ENCODE measurements at regions not wholly inside any gene's neighbourhood (a gene's known extent, or its start where the extent isn't known, plus 50 kb on each side); places are given as distances from the start of the nearest gene placed in this dataset.

- POLR2A ChIA-PET: no interaction called here
- Mint-ChIP-seq H3K4me1 (peaks cover 27% of the 10 kb centered on the region), H3K27me3 (no peaks in the 10 kb centered on the region), H3K36me3 (ENCODE audit: low read depth) (peaks cover 2% of the 10 kb centered on the region), H3K27ac (no peak overlapping the region), H3K4me3 (no peak overlapping the region), H3K9me3 (peaks cover 2% of the 10 kb centered on the region)
- intact Hi-C loops (cut with micrococcal nuclease): no loop called here
- CTCF ChIA-PET: no interaction called here
- ATAC-seq (ENCODE audit: low read depth): no peak
- no peak for TF ChIP-seq CTCF (IDR thresholded peaks at IDR 0.05)
- no peak for DNase-seq
These were observed 141.4 kb downstream of the CD83 start for GRCh38 chr6:14258695-14259593.

- Mint-ChIP-seq H3K27me3 (no peaks in the 10 kb centered on the region), H3K4me1 (peaks cover 21% of the 10 kb centered on the region), H3K27ac (no peak overlapping the region), H3K9me3 (peaks cover 2% of the 10 kb centered on the region), H3K36me3 (ENCODE audit: low read depth) (peaks cover 2% of the 10 kb centered on the region), H3K4me3 (no peak overlapping the region)
- no peak for DNase-seq
- CTCF ChIA-PET: no interaction called here
- no peak for TF ChIP-seq CTCF (IDR thresholded peaks at IDR 0.05)
- POLR2A ChIA-PET: no interaction called here
- ATAC-seq (ENCODE audit: low read depth): no peak
- intact Hi-C loops (cut with micrococcal nuclease): no loop called here
These were observed 142.1 kb downstream of the CD83 start for GRCh38 chr6:14259594-14260152.

GRCh38 chr6:14260839-14261238, 143.3 kb downstream of the CD83 start:
- no peaks in the 10 kb centered on the region for H3K27me3 Mint-ChIP-seq
- no peak for TF ChIP-seq CTCF (IDR thresholded peaks at IDR 0.05)
- CTCF ChIA-PET: no interaction called here
- DNase-seq (no peak), ATAC-seq (ENCODE audit: low read depth) (no peak)
- H3K9me3 Mint-ChIP-seq: peaks cover 2% of the 10 kb centered on the region
- H3K4me1 Mint-ChIP-seq: peaks cover 21% of the 10 kb centered on the region
- intact Hi-C loops (cut with micrococcal nuclease): no loop called here
- no peak overlapping the region for H3K27ac Mint-ChIP-seq
- H3K4me3 Mint-ChIP-seq: no peak overlapping the region
- H3K36me3 Mint-ChIP-seq (ENCODE audit: low read depth): peaks cover 5% of the 10 kb centered on the region
- POLR2A ChIA-PET: no interaction called here

GRCh38 chr6:14263881-14264424, 146.4 kb downstream of the CD83 start:
- CTCF ChIA-PET: interaction anchor here (0.5 kb wide), 1 partner anchor 617 kb away, joined by 4 read pairs; no protein-coding TSS in a partner anchor
- no peak overlapping the region for H3K27ac Mint-ChIP-seq
- H3K27me3 Mint-ChIP-seq: no peaks in the 10 kb centered on the region
- peaks cover 4% of the 10 kb centered on the region for H3K9me3 Mint-ChIP-seq
- ATAC-seq (ENCODE audit: low read depth): no peak
- H3K4me1 Mint-ChIP-seq: peaks cover 35% of the 10 kb centered on the region
- no peak for DNase-seq
- POLR2A ChIA-PET: no interaction called here
- H3K4me3 Mint-ChIP-seq: no peak overlapping the region
- H3K36me3 Mint-ChIP-seq (ENCODE audit: low read depth): peaks cover 5% of the 10 kb centered on the region
- intact Hi-C loops (cut with micrococcal nuclease): no loop called here
- TF ChIP-seq CTCF (IDR thresholded peaks at IDR 0.05): no peak

Data from activated B cell treated with CpG ODN at 0.5 μM for 24 hours (primary cell).